ENCODE measurements at regions not wholly inside any gene's neighbourhood (a gene's known extent, or its start where the extent isn't known, plus 50 kb on each side); places are given as distances from the start of the nearest gene placed in this dataset.

DNA sequence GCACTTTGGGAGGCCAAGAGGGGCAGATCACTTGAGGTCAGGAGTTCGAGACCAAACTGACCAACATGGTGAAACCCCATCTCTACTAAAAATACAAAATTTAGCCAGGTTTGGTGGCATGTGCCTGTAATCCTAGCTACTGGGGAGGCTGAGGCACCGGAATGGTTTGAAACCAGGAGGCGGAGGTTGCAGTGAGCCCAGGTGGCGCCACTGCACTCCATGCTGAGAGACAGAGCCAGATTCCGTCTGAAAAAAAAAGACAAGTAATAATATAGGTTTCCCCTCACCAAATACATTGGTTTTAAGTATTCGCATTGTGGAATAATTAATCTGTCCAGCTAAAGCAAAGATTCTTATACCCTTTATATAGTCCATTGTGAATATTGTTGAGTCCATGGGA, 1544.6 kb downstream of the OLFM4 start:
- POLR2A ChIA-PET (ENCODE audit: low non-redundant PET): no interaction called here
- TF ChIP-seq, protein P1, sequence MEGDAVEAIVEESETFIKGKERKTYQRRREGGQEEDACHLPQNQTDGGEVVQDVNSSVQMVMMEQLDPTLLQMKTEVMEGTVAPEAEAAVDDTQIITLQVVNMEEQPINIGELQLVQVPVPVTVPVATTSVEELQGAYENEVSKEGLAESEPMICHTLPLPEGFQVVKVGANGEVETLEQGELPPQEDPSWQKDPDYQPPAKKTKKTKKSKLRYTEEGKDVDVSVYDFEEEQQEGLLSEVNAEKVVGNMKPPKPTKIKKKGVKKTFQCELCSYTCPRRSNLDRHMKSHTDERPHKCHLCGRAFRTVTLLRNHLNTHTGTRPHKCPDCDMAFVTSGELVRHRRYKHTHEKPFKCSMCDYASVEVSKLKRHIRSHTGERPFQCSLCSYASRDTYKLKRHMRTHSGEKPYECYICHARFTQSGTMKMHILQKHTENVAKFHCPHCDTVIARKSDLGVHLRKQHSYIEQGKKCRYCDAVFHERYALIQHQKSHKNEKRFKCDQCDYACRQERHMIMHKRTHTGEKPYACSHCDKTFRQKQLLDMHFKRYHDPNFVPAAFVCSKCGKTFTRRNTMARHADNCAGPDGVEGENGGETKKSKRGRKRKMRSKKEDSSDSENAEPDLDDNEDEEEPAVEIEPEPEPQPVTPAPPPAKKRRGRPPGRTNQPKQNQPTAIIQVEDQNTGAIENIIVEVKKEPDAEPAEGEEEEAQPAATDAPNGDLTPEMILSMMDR (conservative IDR thresholded peaks at IDR 0.05; ENCODE audit: low read depth): no peak
- CTCF ChIA-PET: interaction anchor here (0.7 kb wide), 1 partner anchor 611 kb away, joined by 5 read pairs; no protein-coding TSS in a partner anchor
- DNase-seq (ENCODE audit: low spot score): no peak
- no peak overlapping the region for H3K27ac ChIP-seq

DNA sequence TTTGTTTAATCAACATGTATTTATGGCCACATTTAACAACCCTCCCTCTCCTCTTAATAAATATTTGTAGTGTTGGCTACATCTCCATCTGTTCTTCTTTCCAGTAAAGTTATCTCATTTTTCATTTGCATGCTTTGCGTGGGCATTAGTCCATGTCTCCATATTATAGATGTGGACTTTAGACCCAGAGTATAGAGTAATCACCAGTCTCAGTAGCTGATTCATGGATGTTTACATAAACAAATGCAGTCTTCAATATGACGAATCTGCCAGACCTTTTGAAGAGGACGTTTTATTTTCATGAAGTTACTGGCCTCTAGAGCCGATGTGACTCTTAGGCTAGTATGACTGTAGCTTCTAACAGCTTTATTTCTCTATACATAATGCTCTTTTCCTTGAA, 1546.2 kb downstream of the OLFM4 start:
- H3K27ac ChIP-seq: no peak overlapping the region
- no peak for DNase-seq (ENCODE audit: low spot score)
- TF ChIP-seq, protein P1 (conservative IDR thresholded peaks at IDR 0.05; ENCODE audit: low read depth): no peak
- CTCF ChIA-PET: no interaction called here
- POLR2A ChIA-PET (ENCODE audit: low non-redundant PET): no interaction called here

DNA sequence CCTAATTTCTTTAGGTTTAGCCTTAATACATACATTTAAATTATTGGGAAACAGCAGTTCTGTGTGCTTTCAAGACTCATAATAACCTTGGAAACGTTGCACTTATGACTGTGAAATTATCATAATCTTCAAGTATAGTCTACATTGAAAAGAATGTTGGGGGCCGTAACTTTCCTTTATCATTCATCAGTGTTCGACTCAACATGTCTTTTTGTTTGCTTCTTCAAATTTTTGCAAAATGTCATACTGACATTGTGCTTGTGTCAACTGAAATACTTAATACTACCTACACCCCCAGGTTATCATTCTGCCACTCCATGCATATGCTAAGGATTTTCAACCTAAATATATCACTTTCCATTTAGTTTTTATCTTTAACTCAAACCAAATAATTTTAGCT, 1562.9 kb downstream of the OLFM4 start:
- no peak overlapping the region for H3K27ac ChIP-seq
- POLR2A ChIA-PET (ENCODE audit: low non-redundant PET): no interaction called here
- TF ChIP-seq, protein P1 (conservative IDR thresholded peaks at IDR 0.05; ENCODE audit: low read depth): no peak
- CTCF ChIA-PET: no interaction called here
- no peak for DNase-seq (ENCODE audit: low spot score)

DNA sequence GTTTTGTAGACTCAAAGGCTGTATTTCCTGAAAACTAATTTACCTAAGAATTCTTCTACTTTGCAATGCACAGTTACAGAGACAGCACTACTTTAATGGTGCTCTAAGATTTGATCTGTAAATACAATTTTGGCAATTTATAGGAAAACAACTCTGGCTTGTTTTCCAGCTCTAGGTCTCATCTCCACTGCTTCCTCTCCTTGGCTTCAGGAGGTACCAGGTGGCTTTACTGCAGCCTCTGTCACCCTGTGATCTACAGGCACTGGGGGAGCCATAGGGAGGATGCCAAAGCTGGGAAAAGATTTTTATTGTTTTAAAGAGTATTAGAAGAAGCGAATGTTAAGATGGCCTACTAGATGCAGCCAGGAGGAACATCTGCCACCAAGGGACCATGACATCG, 1563.6 kb downstream of the OLFM4 start:
- DNase-seq (ENCODE audit: low spot score): no peak
- ChIA-PET POLR2A (ENCODE audit: low non-redundant PET) (no interaction called here), CTCF (no interaction called here)
- H3K27ac ChIP-seq: no peak overlapping the region
- TF ChIP-seq, protein P1 (conservative IDR thresholded peaks at IDR 0.05; ENCODE audit: low read depth): no peak

DNA sequence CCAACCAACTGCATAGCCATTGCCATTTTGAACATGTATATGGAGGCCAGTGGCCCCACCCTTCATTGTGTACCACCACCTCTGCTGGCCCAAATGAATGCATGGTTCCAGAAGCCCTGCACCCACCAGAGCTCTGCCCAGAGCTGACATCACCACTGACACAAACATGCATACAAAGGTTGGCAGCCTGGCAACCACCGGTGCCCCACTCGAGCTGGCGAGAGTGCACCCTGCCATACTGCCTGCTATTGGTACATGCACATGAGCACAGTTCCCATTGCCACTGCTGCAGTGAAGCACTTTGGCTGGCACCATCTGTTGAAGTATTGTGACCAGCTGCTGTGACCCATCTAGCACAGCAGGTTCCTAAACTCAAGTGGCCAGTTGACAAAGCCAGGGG, 1564.9 kb downstream of the OLFM4 start:
- POLR2A ChIA-PET (ENCODE audit: low non-redundant PET): no interaction called here
- TF ChIP-seq, protein P1 (conservative IDR thresholded peaks at IDR 0.05; ENCODE audit: low read depth): no peak
- no peak for DNase-seq (ENCODE audit: low spot score)
- no peak overlapping the region for H3K27ac ChIP-seq
- CTCF ChIA-PET: no interaction called here

DNA sequence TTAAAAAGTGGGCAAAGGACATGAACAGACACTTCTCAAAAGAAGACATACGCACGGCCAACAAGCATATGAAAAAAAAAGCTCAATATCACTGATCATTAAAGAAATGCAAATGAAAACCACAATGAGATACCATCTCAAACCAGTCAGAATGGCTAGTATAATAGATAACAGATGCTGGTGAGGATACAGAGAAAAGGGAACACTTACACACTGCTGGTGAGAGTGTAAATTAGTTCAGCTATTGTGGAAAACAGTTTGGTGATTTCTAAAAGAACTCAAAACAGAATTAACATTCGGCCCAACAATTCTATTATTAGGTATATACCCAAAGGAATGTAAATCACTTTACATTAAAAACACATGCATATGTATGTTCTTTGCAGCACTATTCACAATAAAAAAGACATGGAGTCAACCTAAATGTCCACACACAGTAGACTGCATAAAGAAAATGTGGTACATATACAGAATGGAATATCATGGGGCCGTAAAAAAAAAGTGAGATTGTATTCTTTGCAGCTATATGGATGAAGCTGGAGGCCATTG, 1569.0 kb downstream of the OLFM4 start:
- POLR2A ChIA-PET (ENCODE audit: low non-redundant PET): no interaction called here
- no peak for DNase-seq (ENCODE audit: low spot score)
- CTCF ChIA-PET: no interaction called here
- no peak overlapping the region for H3K27ac ChIP-seq
- TF ChIP-seq, protein P1 (conservative IDR thresholded peaks at IDR 0.05; ENCODE audit: low read depth): no peak

DNA sequence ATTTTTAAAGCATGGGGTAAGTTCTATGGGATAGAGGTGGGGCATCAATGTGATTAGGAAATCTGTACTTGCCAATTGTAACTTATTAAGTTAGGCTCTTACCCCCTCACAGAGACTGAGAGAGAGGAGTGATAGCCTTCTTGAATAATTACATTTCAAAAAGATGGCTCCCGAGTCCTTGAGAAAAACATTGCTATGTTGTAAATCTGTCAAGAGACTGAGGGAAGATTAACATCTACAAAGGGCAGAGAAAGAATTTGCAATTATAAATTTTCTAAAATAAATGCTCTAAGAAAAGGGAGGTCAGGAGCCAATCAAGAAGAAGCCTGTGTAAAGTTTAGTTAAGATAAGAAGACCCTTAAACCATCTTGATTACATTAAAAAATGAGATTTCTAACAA, 1570.8 kb downstream of the OLFM4 start:
- TF ChIP-seq, protein P1 (conservative IDR thresholded peaks at IDR 0.05; ENCODE audit: low read depth): no peak
- ChIA-PET CTCF (no interaction called here), POLR2A (ENCODE audit: low non-redundant PET) (no interaction called here)
- no peak for DNase-seq (ENCODE audit: low spot score)
- no peak overlapping the region for H3K27ac ChIP-seq

All from RWPE1 (cell line).